ENCODE measurements at regions not wholly inside any gene's neighbourhood (a gene's known extent, or its start where the extent isn't known, plus 50 kb on each side); places are given as distances from the start of the nearest gene placed in this dataset.

- POLR2A ChIA-PET, result no interaction called here
Measured at GRCh38 chr16:79375351-79375750, 225.2 kb downstream of the MAF start.

GRCh38 chr16:79372503-79373184 is 227.9 kb downstream of the MAF start:
- ChIA-PET POLR2A (no interaction called here), CTCF (no interaction called here)
- TF ChIP-seq LEF1 (IDR thresholded peaks at IDR 0.05; ENCODE audit: borderline replicate concordance) (no peak), BHLHE40 (IDR thresholded peaks at IDR 0.05; ENCODE audit: borderline replicate concordance) (no peak), PKNOX1 (IDR thresholded peaks at IDR 0.05) (no peak), ZNF384 (IDR thresholded peaks at IDR 0.05) (no peak), FOXK2 (IDR thresholded peaks at IDR 0.05) (no peak), ARNT (IDR thresholded peaks at IDR 0.05) (no peak), CTBP1 (IDR thresholded peaks at IDR 0.05; ENCODE audit: borderline replicate concordance) (no peak), HDGF (IDR thresholded peaks at IDR 0.05; ENCODE audit: borderline replicate concordance) (no peak)
- DNase-seq (ENCODE audit: extremely low spot score), result no peak

More at GRCh38 chr16:79375351-79375750, 225.2 kb downstream of the MAF start:
- CTCF ChIA-PET, result no interaction called here
- DNase-seq (ENCODE audit: extremely low spot score), result no peak
- no peak for TF ChIP-seq TARDBP (IDR thresholded peaks at IDR 0.05)
- no peak for TF ChIP-seq SUZ12 (IDR thresholded peaks at IDR 0.05)
- no peak for TF ChIP-seq FOXA1 (IDR thresholded peaks at IDR 0.05)
- no peak for TF ChIP-seq BHLHE40 (IDR thresholded peaks at IDR 0.05; ENCODE audit: borderline replicate concordance)
- no peak for TF ChIP-seq ZNF384 (IDR thresholded peaks at IDR 0.05)
- no peak for TF ChIP-seq LEF1 (IDR thresholded peaks at IDR 0.05; ENCODE audit: borderline replicate concordance)
- no peak for TF ChIP-seq SP1 (IDR thresholded peaks at IDR 0.05)
- TF ChIP-seq CTBP1 (IDR thresholded peaks at IDR 0.05; ENCODE audit: borderline replicate concordance), result no peak
- TF ChIP-seq FOXM1 (IDR thresholded peaks at IDR 0.05; ENCODE audit: borderline replicate concordance), result no peak
- TF ChIP-seq ARNT (IDR thresholded peaks at IDR 0.05), result no peak
- no peak for TF ChIP-seq PKNOX1 (IDR thresholded peaks at IDR 0.05)
- no peak for TF ChIP-seq FOXK2 (IDR thresholded peaks at IDR 0.05)

GRCh38 chr16:79370736-79371135 is 229.8 kb downstream of the MAF start:
- no peak for TF ChIP-seq BHLHE40 (IDR thresholded peaks at IDR 0.05; ENCODE audit: borderline replicate concordance)
- TF ChIP-seq CTBP1 (IDR thresholded peaks at IDR 0.05; ENCODE audit: borderline replicate concordance), result no peak
- no peak for TF ChIP-seq LEF1 (IDR thresholded peaks at IDR 0.05; ENCODE audit: borderline replicate concordance)
- TF ChIP-seq TARDBP (IDR thresholded peaks at IDR 0.05), result no peak
- TF ChIP-seq ZNF384 (IDR thresholded peaks at IDR 0.05), result no peak
- no peak for TF ChIP-seq ARNT (IDR thresholded peaks at IDR 0.05)
- TF ChIP-seq FOXA1 (IDR thresholded peaks at IDR 0.05), result no peak
- TF ChIP-seq PKNOX1 (IDR thresholded peaks at IDR 0.05), result no peak
- TF ChIP-seq L3MBTL2 (conservative IDR thresholded peaks at IDR 0.05), result no peak
- no peak for TF ChIP-seq FOXK2 (IDR thresholded peaks at IDR 0.05)
- TF ChIP-seq NFRKB (IDR thresholded peaks at IDR 0.05), result no peak
- TF ChIP-seq SUZ12 (IDR thresholded peaks at IDR 0.05), result no peak
- TF ChIP-seq FOXM1 (IDR thresholded peaks at IDR 0.05; ENCODE audit: borderline replicate concordance), result no peak
- no peak for TF ChIP-seq HDGF (IDR thresholded peaks at IDR 0.05; ENCODE audit: borderline replicate concordance)
- TF ChIP-seq ELF4 (IDR thresholded peaks at IDR 0.05), result no peak
- no peak for TF ChIP-seq SP1 (IDR thresholded peaks at IDR 0.05)

GRCh38 chr16:79369796-79370195 is 230.7 kb downstream of the MAF start:
- ChIA-PET CTCF (no interaction called here), POLR2A (no interaction called here)
- TF ChIP-seq HDGF (IDR thresholded peaks at IDR 0.05; ENCODE audit: borderline replicate concordance), result no peak
- TF ChIP-seq PKNOX1 (IDR thresholded peaks at IDR 0.05), result no peak
- TF ChIP-seq L3MBTL2 (conservative IDR thresholded peaks at IDR 0.05), result no peak
- TF ChIP-seq FOXA1 (IDR thresholded peaks at IDR 0.05), result no peak
- no peak for TF ChIP-seq FOXM1 (IDR thresholded peaks at IDR 0.05; ENCODE audit: borderline replicate concordance)
- TF ChIP-seq NFRKB (IDR thresholded peaks at IDR 0.05), result no peak
- no peak for TF ChIP-seq BHLHE40 (IDR thresholded peaks at IDR 0.05; ENCODE audit: borderline replicate concordance)
- TF ChIP-seq CTBP1 (IDR thresholded peaks at IDR 0.05; ENCODE audit: borderline replicate concordance), result no peak
- no peak for TF ChIP-seq LEF1 (IDR thresholded peaks at IDR 0.05; ENCODE audit: borderline replicate concordance)
- no peak for TF ChIP-seq ZNF384 (IDR thresholded peaks at IDR 0.05)
- TF ChIP-seq FOXK2 (IDR thresholded peaks at IDR 0.05), result no peak
- TF ChIP-seq ARNT (IDR thresholded peaks at IDR 0.05), result no peak
- TF ChIP-seq SP1 (IDR thresholded peaks at IDR 0.05), result no peak
- DNase-seq (ENCODE audit: extremely low spot score), result no peak

More at GRCh38 chr16:79370736-79371135, 229.8 kb downstream of the MAF start:
- POLR2A ChIA-PET, result no interaction called here
- CTCF ChIA-PET, result no interaction called here
- DNase-seq (ENCODE audit: extremely low spot score), result no peak

- TF ChIP-seq ZNF384 (IDR thresholded peaks at IDR 0.05) (no peak), NFRKB (IDR thresholded peaks at IDR 0.05) (no peak), SUZ12 (IDR thresholded peaks at IDR 0.05) (no peak), HDGF (IDR thresholded peaks at IDR 0.05; ENCODE audit: borderline replicate concordance) (no peak), SP1 (IDR thresholded peaks at IDR 0.05) (no peak), TARDBP (IDR thresholded peaks at IDR 0.05) (no peak), FOXA1 (IDR thresholded peaks at IDR 0.05) (no peak), FOXK2 (IDR thresholded peaks at IDR 0.05) (no peak), FOXM1 (IDR thresholded peaks at IDR 0.05; ENCODE audit: borderline replicate concordance) (no peak), L3MBTL2 (conservative IDR thresholded peaks at IDR 0.05) (no peak)
- POLR2A ChIA-PET, result no interaction called here
- no peak for DNase-seq (ENCODE audit: extremely low spot score)
- CTCF ChIA-PET, result no interaction called here
Measured at GRCh38 chr16:79367822-79368221, 232.7 kb downstream of the MAF start.

Data from HEK293T (cell line).